ENCODE measurements at regions not wholly inside any gene's neighbourhood (a gene's known extent, or its start where the extent isn't known, plus 50 kb on each side); places are given as distances from the start of the nearest gene placed in this dataset.

DNA sequence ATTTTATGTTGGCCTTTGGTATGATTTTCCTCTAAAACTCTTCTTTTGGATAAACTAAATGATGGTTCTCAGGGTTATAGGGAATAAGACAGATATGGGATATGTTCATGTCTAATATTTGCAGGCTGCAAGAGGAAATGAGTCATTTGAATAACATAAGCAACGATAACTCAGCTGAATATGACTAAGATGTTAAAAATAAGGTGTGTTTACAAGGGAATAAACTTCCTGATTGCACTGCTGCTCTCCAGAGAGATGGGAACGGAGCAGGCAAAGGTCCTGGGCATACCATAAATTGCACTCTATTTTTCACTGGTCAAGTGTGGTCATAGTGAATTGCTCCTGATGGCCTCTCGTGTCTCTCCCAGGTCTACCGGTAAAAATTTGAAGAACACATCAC, 666.2 kb downstream of the TOX3 start:
- Histone ChIP-seq H3K27me3 (ENCODE audit: control insufficient read depth in 1 of 2, insufficient read depth in 2 of 2, low read length in 2 of 2) (no peaks in the 10 kb centered on the region), H3K36me3 (ENCODE audit: insufficient read depth, low read length) (no peaks in the 10 kb centered on the region), H3K9me3 (ENCODE audit: control insufficient read depth in 1 of 2, insufficient read depth in 1 of 2, low read length in 2 of 2) (peaks cover 0 to 5% of the 10 kb centered on the region in 2 experiments), H3K27ac (ENCODE audit: low read depth in 1 of 2, low read length in 2 of 2) (no peak overlapping the region), H3K4me1 (ENCODE audit: insufficient read depth, low read length) (no peaks in the 10 kb centered on the region), H3K4me3 (ENCODE audit: low read length) (no peak overlapping the region)
- DNase-seq: no peak
- POLR2A ChIA-PET: no interaction called here
- H3K27ac Mint-ChIP-seq: no peak overlapping the region
- ATAC-seq (ENCODE audit: poor library complexity): no peak
- no peaks in the 10 kb centered on the region for H3K27me3 Mint-ChIP-seq
- H3K4me3 Mint-ChIP-seq: no peak overlapping the region
- intact Hi-C loops (cut with DNase I, micrococcal nuclease): no loop called here
- TF ChIP-seq, protein P1, sequence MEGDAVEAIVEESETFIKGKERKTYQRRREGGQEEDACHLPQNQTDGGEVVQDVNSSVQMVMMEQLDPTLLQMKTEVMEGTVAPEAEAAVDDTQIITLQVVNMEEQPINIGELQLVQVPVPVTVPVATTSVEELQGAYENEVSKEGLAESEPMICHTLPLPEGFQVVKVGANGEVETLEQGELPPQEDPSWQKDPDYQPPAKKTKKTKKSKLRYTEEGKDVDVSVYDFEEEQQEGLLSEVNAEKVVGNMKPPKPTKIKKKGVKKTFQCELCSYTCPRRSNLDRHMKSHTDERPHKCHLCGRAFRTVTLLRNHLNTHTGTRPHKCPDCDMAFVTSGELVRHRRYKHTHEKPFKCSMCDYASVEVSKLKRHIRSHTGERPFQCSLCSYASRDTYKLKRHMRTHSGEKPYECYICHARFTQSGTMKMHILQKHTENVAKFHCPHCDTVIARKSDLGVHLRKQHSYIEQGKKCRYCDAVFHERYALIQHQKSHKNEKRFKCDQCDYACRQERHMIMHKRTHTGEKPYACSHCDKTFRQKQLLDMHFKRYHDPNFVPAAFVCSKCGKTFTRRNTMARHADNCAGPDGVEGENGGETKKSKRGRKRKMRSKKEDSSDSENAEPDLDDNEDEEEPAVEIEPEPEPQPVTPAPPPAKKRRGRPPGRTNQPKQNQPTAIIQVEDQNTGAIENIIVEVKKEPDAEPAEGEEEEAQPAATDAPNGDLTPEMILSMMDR (IDR thresholded peaks at IDR 0.05): no peak
- no peaks in the 10 kb centered on the region for H3K36me3 Mint-ChIP-seq (ENCODE audit: low read depth)
- CTCF ChIA-PET: interaction anchor here (0.6 kb wide), 1 partner anchor 47 kb away, joined by 3 read pairs; no protein-coding TSS in a partner anchor
- H3K4me1 Mint-ChIP-seq (ENCODE audit: low read depth): no peaks in the 10 kb centered on the region
- H3K9me3 Mint-ChIP-seq: peaks cover 7% of the 10 kb centered on the region

DNA sequence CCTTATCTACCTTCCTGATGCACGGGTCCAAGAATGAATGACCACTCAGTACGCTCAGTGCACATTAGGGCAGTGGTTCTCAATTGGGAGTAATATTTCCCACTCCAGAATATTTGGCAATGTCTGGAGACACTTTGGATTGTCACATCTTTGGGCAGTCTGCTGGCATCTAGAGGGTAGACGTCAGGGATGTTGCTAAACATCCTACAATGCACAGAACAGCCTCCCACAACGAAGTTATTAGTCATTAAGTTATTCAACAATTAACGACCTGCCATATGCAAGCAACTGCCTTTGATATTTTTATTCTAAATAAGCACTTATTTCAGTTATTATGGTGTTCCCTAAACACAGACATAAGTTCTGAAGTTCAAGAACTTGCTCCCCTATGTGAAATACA, 669.3 kb downstream of the TOX3 start:
- H3K27me3 ChIP-seq (ENCODE audit: control insufficient read depth in 1 of 2, insufficient read depth in 2 of 2, low read length in 2 of 2): no peaks in the 10 kb centered on the region

DNA sequence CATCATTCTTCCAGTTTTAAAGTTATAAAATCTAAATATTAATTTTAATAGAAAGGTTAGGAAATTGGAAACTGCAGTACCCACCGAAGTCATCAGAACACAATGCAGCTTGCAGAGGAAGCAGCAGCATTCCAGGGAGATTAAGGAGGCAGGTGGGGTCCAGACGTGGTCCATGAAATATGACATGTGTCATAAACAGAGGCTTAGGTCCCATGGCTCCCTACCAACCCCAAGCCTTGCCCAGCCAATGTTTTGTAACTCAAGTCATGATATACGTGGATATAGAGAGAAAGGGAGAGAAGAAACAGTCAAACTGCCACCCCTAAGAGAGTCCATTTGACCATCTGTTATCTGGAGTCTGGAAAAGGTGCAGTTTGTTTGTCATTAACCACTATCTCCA, 670.0 kb downstream of the TOX3 start:
- no peaks in the 10 kb centered on the region for H3K27me3 Mint-ChIP-seq
- DNase-seq: no peak
- ChIA-PET POLR2A (no interaction called here), CTCF (no interaction called here)
- H3K9me3 Mint-ChIP-seq: peaks cover 12% of the 10 kb centered on the region
- intact Hi-C loops (cut with DNase I, micrococcal nuclease): no loop called here
- Histone ChIP-seq H3K27me3 (ENCODE audit: control insufficient read depth in 1 of 2, insufficient read depth in 2 of 2, low read length in 2 of 2) (no peaks in the 10 kb centered on the region), H3K36me3 (ENCODE audit: insufficient read depth, low read length) (no peaks in the 10 kb centered on the region), H3K4me1 (ENCODE audit: insufficient read depth, low read length) (no peaks in the 10 kb centered on the region), H3K27ac (ENCODE audit: low read depth in 1 of 2, low read length in 2 of 2) (no peak overlapping the region), H3K4me3 (ENCODE audit: low read length) (no peak overlapping the region), H3K9me3 (ENCODE audit: control insufficient read depth in 1 of 2, insufficient read depth in 1 of 2, low read length in 2 of 2) (peaks cover 0 to 7% of the 10 kb centered on the region in 2 experiments)
- H3K4me1 Mint-ChIP-seq (ENCODE audit: low read depth): no peaks in the 10 kb centered on the region
- TF ChIP-seq, protein P1 (IDR thresholded peaks at IDR 0.05): no peak
- no peak overlapping the region for H3K27ac Mint-ChIP-seq
- ATAC-seq (ENCODE audit: poor library complexity): no peak
- H3K4me3 Mint-ChIP-seq: no peak overlapping the region
- H3K36me3 Mint-ChIP-seq (ENCODE audit: low read depth): no peaks in the 10 kb centered on the region

More for the DNA sequence above, 669.3 kb downstream of the TOX3 start:
- no peaks in the 10 kb centered on the region for H3K27me3 Mint-ChIP-seq
- intact Hi-C loops (cut with DNase I, micrococcal nuclease): no loop called here
- Histone ChIP-seq H3K4me1 (ENCODE audit: insufficient read depth, low read length) (no peaks in the 10 kb centered on the region), H3K4me3 (ENCODE audit: low read length) (no peak overlapping the region), H3K9me3 (ENCODE audit: control insufficient read depth in 1 of 2, insufficient read depth in 1 of 2, low read length in 2 of 2) (peaks cover 0 to 7% of the 10 kb centered on the region in 2 experiments), H3K27ac (ENCODE audit: low read depth in 1 of 2, low read length in 2 of 2) (no peak overlapping the region), H3K36me3 (ENCODE audit: insufficient read depth, low read length) (no peaks in the 10 kb centered on the region)
- H3K9me3 Mint-ChIP-seq: peaks cover 12% of the 10 kb centered on the region
- no peaks in the 10 kb centered on the region for H3K4me1 Mint-ChIP-seq (ENCODE audit: low read depth)
- ATAC-seq (ENCODE audit: poor library complexity) (no peak), DNase-seq (no peak)
- H3K27ac Mint-ChIP-seq: no peak overlapping the region
- TF ChIP-seq, protein P1 (IDR thresholded peaks at IDR 0.05): no peak
- CTCF ChIA-PET: no interaction called here
- POLR2A ChIA-PET: no interaction called here
- H3K4me3 Mint-ChIP-seq: no peak overlapping the region
- H3K36me3 Mint-ChIP-seq (ENCODE audit: low read depth): no peaks in the 10 kb centered on the region
